GM18502 (cell line): ENCODE measurements at regions not wholly inside any gene's neighbourhood (a gene's known extent, or its start where the extent isn't known, plus 50 kb on each side); places are given as distances from the start of the nearest gene placed in this dataset.

Source experiments
- ATAC-seq: cut with Tn5 transposase; IDR thresholded peaks from one replicate; pipeline ENCODE4 v1.9.1; 2021; ENCODE audit warnings: mild to moderate bottlenecking; ENCODE audit not compliant: unreplicated experiment, poor library complexity

DNA sequence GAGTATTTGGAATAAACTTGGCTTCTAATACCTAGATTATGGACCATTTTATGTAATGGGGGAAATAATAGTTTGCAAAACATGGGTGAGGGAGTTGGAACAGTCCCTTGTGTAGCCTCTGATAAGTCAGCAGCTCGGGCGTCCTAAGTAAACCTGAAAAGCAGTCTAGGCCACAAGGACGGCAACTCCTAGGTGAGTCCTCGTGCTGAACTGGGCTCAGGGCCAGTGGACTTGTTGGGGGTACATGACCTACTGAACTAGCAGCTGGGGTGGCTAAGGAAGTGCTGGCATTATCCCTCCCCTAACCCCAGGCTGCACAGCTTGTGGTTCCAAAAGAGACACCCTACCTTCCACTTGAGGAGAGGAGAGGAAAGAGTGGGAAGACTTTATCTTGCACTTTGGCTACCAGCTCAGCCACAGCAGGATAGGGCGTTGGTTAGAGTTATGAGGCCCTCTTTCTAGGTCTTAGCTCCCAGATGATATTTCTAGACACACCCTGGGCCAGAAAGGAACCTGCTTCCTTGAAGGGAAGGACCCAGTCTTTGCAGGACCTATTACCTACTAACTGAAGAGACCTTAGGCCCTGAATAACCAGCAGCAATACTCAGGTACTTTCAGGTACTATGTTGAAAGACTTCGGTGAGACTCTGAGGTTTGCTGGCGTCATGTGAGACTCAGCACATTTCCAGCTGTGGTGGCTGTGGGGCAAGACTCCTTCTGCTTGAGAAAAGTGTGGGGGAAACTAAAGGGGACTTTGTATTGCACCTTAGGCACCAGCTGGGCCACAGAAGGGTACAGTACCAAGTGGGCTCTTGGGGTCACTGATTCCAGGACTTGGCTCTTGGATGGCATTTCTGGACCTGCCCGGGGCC is 71.0 kb downstream of the AQP4 start:
- no peak for ATAC-seq

DNA sequence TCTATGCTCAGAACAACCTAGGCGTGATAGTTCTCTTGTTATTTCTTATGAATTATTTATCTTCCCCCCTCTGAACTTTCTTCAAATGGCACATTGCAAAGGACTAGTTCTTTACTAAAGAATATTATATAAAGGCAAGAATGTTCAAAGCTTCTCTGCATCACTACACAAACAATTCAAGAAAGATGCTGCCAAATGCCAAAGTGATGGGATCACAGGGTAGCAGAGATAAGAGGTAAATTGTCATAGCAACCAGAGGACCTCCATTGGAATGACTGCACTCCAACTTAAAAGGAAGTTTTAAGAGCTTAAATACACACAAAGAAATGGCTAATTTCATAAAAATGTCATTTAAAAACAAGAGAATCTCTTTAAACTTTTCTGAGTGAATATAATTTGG is 72.8 kb downstream of the AQP4 start:
- no peak for ATAC-seq

DNA sequence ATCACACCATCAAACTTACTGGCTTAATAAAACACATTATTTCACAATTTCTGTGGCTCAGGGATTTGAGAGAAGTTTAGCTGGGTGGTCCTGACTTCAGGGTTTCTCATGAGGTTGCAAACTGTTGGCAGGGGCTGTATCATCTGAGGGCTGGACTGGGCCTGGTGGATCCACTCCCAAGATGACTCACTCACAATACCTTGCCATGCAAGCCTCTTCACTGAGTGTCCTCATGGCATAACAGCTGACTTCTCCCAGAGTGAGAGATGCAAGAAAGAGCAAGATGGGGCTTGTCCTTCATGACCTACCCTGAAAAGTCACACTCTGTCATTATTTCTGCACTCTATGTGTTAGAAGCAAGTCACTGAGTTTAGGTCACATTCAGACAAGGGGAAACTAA is 73.8 kb downstream of the AQP4 start:
- no peak for ATAC-seq

DNA sequence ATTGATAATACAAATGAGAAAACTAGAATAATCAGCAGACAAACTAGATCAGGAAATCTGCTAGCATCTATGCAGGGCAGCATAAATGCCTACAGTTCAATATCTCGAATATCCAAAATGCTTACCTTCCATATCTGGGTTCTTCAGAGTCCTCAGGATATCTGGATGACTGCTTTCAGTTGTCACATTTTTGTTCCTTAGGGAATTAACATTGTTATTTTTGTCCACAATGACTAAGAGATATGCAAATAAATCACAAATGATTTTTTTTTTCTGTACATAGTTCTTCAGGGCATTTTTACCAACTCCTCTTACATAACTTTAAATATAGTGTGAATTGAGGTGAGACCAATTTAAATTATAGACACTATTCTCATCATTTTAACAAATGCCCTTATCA is 80.9 kb downstream of the AQP4 start:
- ATAC-seq = no peak

DNA sequence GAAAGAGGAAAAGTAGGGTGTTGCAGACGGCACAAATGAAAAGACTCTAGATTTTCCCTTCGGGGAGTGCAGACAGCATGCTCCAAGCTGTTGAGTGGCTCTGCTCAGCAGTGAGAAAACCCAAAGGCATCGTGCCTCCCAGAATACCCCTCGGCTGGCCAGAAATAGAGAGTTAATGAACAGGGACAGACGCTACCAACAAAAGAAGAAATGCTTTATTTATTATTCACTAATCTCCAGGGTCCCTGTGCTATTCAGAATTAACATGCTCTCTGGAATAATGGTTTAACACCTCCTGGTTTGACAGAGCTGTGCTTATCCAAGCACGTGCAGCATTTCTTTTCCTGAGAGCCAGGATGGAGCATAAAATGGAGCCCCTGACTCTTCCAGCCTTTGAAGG is 82.3 kb downstream of the AQP4 start:
- ATAC-seq = no peak

DNA sequence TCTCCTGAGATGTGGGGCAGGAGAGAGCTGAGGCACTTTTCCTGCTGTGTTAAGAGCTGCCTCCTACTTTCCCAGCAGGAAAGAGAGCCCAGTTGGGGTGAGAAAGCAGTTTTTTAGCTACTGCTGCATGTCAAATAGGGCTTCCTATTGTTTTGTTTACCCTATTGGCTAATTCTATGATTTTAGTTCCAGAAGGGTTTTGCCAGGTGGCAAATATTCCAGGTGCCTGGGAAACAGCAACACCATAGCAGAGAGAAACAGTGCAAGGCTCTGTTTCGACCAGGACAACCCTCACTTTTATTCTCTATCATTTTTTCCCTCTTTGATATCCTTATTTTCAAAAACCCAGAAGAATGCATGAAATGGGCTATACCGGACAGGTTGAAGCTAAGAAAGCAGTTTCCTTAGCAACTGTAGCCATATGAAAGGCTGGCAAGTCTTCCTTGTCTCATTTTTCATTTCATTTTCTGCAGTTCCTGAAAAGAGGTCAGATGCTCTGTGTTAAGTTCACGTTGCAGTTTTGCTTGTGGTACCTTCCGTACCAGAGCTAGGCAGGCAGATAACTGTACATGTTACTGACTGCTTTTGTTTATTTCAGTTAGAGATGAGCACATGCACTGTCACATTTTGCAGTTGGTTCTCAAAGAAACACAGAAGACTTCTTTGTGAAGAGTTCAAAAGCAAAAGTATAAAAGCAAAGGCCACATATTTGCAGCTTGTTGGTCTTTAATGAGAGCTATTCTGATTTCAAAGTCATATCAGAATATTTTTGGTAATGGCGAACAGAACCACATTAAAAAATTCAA is 84.8 kb downstream of the AQP4 start:
- ATAC-seq = no peak

DNA sequence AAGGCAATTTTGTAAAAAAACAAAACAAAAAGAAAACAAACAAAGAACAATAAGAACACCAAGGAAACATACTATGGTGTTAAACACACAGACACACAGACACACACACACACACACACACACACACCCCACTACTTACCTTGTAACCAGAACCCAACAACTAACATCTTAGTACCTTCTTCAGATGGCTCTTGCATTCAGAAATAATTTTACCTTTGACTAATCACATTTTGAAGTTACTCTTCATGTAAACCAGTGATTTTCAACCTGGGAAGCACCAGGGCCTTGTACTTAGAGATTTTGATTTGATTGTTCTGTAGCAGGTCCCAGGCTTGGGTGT is 87.5 kb downstream of the AQP4 start:
- ATAC-seq = no peak

DNA sequence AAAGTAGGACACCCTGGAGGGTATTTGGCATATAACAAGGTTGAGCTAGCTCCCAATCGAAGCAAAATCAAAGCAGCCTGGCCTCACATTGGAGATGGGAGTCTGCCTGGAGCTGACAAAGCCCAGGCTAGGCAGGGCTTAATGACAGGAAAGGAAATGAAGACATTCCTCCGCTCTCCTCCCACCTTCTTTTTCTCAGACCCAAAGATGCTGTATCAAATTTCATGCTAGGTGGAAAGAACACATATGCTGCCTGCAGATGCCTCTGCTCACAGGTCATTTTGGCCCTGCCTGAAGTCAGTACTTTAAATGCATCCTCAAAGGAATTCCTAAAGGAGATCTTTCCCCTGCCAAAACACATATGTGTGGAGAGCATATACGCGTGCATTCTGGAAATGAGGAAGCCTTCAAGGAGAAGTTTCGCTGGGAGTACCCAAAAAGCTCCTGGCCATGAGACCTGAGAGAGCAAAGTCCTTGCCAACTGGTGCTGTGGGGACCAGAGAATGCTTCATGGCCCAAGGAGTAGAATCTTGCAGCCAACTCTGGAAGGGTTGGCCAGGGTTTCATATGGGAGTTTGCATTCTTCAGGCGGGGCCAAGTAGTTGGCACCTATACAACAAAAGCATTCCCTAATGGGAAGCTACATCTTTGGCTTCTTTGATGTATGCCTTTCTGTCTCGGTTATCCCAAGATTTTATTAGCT is 88.0 kb downstream of the AQP4 start:
- ATAC-seq = no peak

DNA sequence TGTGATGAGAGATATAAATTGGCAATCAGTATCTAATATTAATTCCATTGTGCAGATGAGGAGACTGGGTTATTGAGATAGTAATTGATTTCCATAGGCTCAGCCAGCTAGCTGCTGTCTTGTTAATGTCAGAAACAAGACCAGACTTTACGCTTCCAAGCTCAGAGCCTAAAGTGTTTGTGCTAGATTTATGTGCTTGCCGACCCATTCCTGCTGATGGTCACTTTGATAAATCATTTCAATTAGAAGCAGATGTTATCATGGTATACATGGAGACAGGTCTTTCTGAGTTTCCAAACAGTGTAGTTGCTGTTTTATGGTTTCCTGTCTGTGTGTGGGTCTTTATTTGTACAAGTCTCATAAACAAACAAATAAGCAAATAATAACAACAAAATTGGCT is 92.8 kb downstream of the AQP4 start:
- no peak for ATAC-seq

DNA sequence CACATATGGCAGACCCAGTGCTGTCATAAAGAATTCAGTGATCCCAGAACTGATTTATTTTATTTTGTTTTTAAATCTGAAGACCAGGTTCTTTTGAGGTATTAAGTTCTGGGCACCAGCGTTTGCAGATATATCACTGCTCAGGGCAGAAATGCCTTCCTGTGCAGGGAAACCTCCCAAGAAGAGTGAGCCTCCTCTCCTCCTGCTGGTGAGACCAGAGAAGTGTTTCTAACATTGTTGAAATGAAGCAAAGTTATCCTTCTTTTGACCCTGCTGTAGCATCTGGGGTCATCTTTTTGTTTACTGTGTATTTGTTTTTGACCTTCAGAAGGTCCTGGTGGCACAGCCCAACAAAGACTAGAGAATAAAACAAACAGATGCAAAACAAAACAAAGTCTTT is 94.0 kb downstream of the AQP4 start:
- peak; percentile 63 for ATAC-seq

DNA sequence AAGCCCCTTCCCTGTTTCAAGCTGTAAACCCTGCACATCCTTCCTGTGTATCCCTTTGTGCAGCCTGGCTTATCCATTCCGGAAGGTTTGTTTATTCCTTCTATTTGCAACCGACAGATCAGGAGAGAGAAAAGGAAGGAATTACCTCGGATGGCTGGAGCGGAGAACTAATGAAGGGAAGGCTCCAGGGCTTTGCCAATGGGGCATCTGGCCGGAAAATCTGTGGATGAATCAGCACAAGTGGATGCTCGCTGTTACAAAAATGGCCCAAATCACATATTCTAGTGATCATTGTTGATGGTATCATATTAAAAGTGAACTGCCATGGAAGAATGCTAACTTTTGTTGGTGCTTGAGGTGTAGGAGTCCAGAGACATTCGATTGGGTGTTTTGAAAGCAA is 97.1 kb downstream of the AQP4 start:
- no peak for ATAC-seq

DNA sequence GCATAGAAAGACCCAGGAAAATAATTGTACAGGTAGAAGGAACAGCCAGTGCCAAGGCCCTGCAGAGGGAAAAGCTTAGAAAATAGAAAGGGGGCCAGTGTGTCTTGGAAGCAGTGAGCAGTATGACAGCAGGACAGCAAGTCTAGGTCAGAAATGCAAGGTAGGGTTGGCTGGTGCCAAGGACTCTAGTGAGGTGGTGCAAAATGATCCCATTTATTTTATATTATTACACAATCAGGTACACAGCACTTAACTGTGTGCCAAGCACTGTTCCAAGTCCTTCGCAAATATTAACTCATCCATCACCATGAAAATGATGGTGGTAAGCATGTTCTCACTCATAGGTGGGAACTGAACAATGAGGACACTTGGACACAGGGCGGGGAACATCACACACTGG is 100.0 kb downstream of the AQP4 start:
- no peak for ATAC-seq

DNA sequence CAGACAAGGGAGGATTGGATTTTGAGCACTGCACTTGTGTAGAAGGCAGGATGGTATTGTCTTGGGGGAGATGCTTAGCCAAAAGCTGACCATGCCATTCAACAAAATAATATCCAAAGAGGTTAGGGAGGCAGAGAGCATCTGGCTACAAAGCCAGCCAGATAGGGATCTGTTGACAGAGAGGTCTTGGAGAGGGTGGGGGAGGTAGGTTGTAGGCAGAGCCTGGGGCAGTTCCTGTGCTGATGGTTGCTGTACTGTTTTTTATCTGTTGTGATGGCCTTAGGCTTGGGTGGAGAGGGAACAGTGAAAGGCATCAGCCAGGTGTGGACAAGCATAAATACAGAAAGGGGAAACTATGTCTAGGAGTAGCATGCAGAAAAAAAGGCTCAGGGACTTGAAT is 100.9 kb downstream of the AQP4 start:
- ATAC-seq = no peak

DNA sequence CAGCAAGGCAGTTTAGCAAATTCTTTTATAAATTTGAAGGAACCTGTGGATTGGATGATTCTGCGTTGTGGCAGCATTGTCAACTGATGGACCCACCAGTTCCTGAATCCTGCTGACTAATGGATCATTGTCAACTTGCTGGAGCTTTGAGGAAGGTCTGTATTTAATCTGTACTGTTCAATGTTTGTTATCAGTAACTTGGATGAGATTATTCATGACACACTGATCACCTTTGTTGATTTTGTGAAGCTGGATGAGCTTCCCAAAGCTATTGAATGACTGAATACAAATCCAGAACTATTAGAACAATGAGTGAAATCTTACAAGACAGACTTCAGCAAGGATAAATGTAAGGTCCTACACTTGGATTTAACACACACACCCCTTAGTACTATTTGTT is 101.3 kb downstream of the AQP4 start:
- no peak for ATAC-seq

DNA sequence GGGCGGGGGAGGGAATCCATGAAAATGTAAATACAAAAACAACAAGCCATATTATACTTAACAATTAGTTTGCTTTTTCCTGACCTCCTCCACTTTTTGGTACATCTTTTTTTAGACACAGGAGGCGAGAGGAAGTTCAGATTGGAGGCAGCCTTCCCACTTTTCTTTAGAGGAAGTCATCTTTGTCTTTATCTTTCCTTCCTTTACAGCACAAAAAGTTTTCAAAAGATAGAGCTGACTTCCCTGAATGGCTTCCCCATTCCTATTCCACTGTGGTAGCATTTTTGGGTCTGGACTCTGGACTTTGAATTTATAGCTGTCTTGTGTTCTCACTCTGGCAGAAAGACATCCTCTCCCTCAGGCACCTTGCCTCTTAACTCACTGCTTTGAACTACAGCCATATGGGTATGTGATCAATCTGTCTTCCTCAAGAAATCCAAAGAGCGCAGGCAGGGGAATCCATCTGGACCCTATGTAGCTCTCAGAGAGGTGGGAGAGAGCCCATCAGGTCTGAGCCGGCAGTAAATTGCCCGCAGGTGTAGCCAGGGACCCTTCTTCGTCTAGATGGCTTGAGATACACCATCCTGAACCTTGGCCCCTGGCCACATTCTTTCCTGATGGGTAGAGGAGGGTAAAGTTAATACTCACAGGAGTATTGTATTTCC is 101.9 kb downstream of the AQP4 start:
- ATAC-seq = no peak

DNA sequence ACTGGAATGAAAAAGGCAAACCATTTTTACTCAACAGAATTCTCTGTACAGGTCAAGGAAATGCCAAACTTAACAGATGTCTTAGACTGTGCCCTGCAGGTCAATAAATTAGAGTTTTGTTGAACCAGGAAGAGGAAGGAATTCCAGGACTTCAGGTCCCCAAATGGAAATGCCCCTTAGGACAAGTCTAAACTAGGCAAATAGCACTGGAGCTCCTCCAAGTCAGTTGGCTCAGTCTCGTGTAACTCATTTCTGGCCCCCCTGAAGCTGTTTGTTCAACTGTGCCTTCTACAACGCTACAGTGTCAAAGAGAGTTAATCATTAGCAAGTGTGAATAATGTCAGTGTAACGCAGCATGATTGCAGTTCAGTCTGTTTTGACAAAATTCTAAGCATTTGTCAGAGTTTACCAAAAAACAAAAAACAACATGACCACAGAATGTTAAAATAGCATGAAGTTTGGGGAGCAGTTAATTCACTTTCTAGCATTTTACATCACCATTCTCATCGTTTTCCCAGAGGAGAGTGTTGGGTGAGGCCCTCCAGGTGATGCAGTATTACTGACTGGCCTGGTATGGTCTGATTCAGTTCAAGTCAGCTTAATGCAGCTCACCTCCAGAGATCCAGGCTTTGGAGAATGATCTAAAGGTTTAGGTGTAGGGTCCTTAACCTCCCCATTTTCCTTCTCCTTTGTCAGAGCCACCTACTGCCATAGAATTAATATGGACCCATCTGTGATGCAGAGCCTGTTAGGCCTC is 108.1 kb downstream of the AQP4 start:
- no peak for ATAC-seq

DNA sequence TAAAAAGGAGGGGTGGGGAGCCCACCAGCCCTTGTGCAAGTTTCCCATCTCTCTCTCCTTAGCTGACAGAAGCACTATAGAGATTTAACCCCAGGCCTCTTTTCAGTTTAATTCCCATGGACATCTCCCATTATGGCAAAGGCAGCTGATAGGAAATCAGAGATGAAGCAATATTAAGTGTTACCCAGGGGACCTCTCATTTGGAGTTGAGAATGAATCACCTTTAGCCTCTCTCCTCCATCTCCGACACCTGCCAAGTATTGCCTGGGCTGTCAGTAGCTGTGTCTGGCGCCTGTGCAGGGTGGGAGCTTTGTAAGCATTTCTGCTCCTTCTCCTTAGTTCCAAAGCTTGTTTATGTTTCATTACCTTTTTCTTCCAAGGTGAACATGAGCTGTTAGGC is 109.0 kb downstream of the AQP4 start:
- no peak for ATAC-seq

DNA sequence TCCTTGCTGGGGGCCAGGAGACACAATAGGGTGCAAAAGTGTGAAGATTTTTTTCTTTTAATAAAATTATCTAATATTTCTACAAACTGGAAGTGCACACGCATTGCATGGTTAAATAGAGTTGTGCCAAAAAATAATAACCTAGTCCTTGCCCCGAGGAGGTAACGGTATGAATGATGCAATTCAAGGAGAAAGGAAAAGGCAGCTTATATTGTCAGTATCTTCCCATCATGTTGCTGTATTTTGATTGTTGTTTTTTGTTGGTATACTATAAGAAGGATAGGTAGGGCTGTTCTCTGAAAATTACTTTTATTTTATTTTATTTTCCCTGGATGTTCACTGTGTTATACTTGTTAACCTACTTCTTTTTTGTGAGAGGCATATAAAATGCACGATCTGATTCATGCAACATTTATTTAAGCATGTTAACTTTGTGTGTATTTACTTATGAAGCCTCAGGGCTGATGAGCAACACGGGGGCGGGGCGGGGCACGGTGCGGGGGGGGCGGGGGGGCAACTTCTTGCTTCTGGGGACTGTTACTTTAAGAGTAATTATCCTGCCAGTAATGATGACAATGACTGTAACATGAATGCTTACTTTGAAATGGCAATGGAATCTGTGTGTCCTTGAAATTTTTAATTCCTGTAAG is 118.6 kb downstream of the AQP4 start:
- ATAC-seq = no peak

DNA sequence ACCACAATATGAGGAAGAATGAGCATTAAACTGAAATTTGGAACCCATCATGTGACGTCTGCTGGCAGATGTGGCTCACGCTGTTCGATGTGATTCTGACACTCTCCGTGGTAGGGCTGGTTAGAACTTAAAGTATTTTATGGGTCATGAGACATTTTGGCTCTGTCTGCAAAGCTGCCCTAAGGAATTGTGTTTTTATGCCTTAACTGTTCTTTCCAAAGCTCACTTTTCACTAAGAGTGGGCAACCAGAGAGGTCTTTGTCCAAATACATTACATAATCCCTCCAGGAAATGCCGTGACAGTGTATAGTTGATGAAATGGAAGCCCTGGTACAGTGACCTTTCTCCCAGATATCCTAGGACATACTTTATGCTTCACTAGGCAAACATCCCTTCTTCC is 119.1 kb downstream of the AQP4 start:
- no peak for ATAC-seq
